Neuronal stem cell (in vitro differentiated cells): ENCODE measurements at regions not wholly inside any gene's neighbourhood (a gene's known extent, or its start where the extent isn't known, plus 50 kb on each side); places are given as distances from the start of the nearest gene placed in this dataset.
"Not testable (repeated sequence)": the region's sequence is repeated elsewhere in the genome, so short reads cannot be mapped to it uniquely, and the experiment has no call there.

ENCODE experiments used
- DNase-seq: peaks from one replicate; pipeline ENCODE4 v3.0.0-alpha.2; 2013; ENCODE audit warnings: low spot score
- H2AFZ ChIP-seq: one replicate; pipeline ENCODE4 v1.6.1; 2013; ENCODE audit warnings: mild to moderate bottlenecking, low read length, inconsistent platforms
- H2AK5ac ChIP-seq: 2 replicates; pipeline ENCODE4 v1.6.1; 2013; ENCODE audit warnings: low read depth, mild to moderate bottlenecking, inconsistent platforms, low read length, moderate library complexity, mixed read lengths
- H2BK120ac ChIP-seq: 2 replicates; pipeline ENCODE4 v1.6.1; 2013; ENCODE audit warnings: low read depth, mild to moderate bottlenecking, inconsistent platforms, low read length, moderate library complexity, mixed read lengths
- H2BK12ac ChIP-seq: one replicate; pipeline ENCODE4 v1.6.1; 2013; ENCODE audit warnings: low read length, inconsistent platforms
- H2BK15ac ChIP-seq: 2 replicates; pipeline ENCODE4 v1.6.1; 2013; ENCODE audit warnings: mild to moderate bottlenecking, low read length, inconsistent platforms, mixed read lengths
- H2BK5ac ChIP-seq: one replicate; pipeline ENCODE4 v1.6.1; 2013; ENCODE audit warnings: inconsistent platforms, mild to moderate bottlenecking, low read length, moderate library complexity
- H3K14ac ChIP-seq: one replicate; pipeline ENCODE4 v1.6.1; 2013; ENCODE audit warnings: low read length, inconsistent platforms
- H3K18ac ChIP-seq: 2 replicates; pipeline ENCODE4 v1.6.1; 2013; ENCODE audit warnings: low read length, inconsistent platforms
- H3K23ac ChIP-seq: 2 replicates; pipeline ENCODE4 v1.6.1; 2013; ENCODE audit warnings: low read depth, mild to moderate bottlenecking, mixed read lengths, low read length, inconsistent platforms; ENCODE audit not compliant: poor library complexity
- H3K27ac ChIP-seq: replicated peaks from 3 replicates; pipeline ENCODE4 v1.5.1; 2013; ENCODE audit warnings: low read length, inconsistent platforms
- H3K27me3 ChIP-seq, 3 experiments: 2 replicates each; pipeline ENCODE4 v1.6.1; 2013; ENCODE audit warnings: low read length in 3 of 3, mild to moderate bottlenecking in 2 of 3, inconsistent platforms in 1 of 3, low read depth in 1 of 3, mixed read lengths in 1 of 3, moderate library complexity in 1 of 3; ENCODE audit not compliant: control insufficient read depth in 3 of 3, insufficient read depth in 3 of 3
- H3K36me3 ChIP-seq, 2 donors: replicated peaks in 1 of 2; 2 replicates each; pipeline ENCODE4 v1.6.1; 2013; ENCODE audit warnings: low read length in 2 of 2; ENCODE audit not compliant: control insufficient read depth in 2 of 2, insufficient read depth in 2 of 2
- H3K4ac ChIP-seq: 2 replicates; pipeline ENCODE4 v1.6.1; 2013; ENCODE audit warnings: inconsistent platforms, mild to moderate bottlenecking, low read length, moderate library complexity
- H3K4me1 ChIP-seq, 2 donors: 1 replicate in 1 of 2; 2 replicates in 1 of 2; pipeline ENCODE4 v1.6.1; 2013; ENCODE audit warnings: low read length in 2 of 2, low read depth in 1 of 2; ENCODE audit not compliant: control insufficient read depth in 2 of 2, insufficient read depth in 1 of 2
- H3K4me2 ChIP-seq: one replicate; pipeline ENCODE4 v1.6.1; 2013; ENCODE audit warnings: mild to moderate bottlenecking, low read length, inconsistent platforms; ENCODE audit not compliant: insufficient read depth, poor library complexity, severe bottlenecking
- H3K4me3 ChIP-seq, 2 donors: 2 replicates each; pipeline ENCODE4 v1.5.1; 2013; ENCODE audit warnings: low read length in 2 of 2, mild to moderate bottlenecking in 2 of 2, inconsistent platforms in 1 of 2, moderate library complexity in 1 of 2
- H3K79me1 ChIP-seq: one replicate; pipeline ENCODE4 v1.6.1; 2013; ENCODE audit warnings: low read depth, mild to moderate bottlenecking, inconsistent platforms, low read length, moderate library complexity
- H3K9ac ChIP-seq: one replicate; pipeline ENCODE4 v1.6.1; 2013; ENCODE audit warnings: mild to moderate bottlenecking, low read depth, low read length, inconsistent platforms; ENCODE audit not compliant: poor library complexity
- H3K9me3 ChIP-seq, 2 donors: replicated peaks in 1 of 2; 2 replicates each; pipeline versions ENCODE3 to v1.6.1; 2013; ENCODE audit warnings: low read length in 2 of 2, mild to moderate bottlenecking in 2 of 2, inconsistent platforms in 1 of 2, low read depth in 1 of 2, mixed read lengths in 1 of 2, moderate library complexity in 1 of 2; ENCODE audit not compliant: control insufficient read depth in 2 of 2, insufficient read depth in 1 of 2
- H4K8ac ChIP-seq: one replicate; pipeline ENCODE4 v1.6.1; 2013; ENCODE audit warnings: low read depth, mild to moderate bottlenecking, inconsistent platforms, low read length, moderate library complexity
- H4K91ac ChIP-seq: one replicate; pipeline ENCODE4 v1.6.1; 2013; ENCODE audit warnings: low read length, low read depth, mild to moderate bottlenecking, inconsistent platforms; ENCODE audit not compliant: poor library complexity
- WGBS, 2 donors: extraction: QIAGEN DNeasy Blood & Tissue Kit; methylation state at CpG; one replicate each; pipeline ENCODE4 v1.1.7; 2013; ENCODE audit warnings: missing lambda C conversion rate in 2 of 2, mixed read lengths in 1 of 2; ENCODE audit not compliant: insufficient read length in 2 of 2, insufficient replicate concordance in 1 of 2; ENCODE audit errors: extremely low coverage in 2 of 2; 5-methylcytosine and 5-hydroxymethylcytosine counted together

GRCh38 chr22:11620921-11621762 is 3906.8 kb upstream of the OR11H1 start:
- not testable (repeated sequence) for H2AFZ ChIP-seq, H3K4me3 ChIP-seq, H3K79me1 ChIP-seq, H2BK5ac ChIP-seq, H3K23ac ChIP-seq, DNase-seq, H3K18ac ChIP-seq, H3K14ac ChIP-seq, H3K27ac ChIP-seq, H3K27me3 ChIP-seq, H4K8ac ChIP-seq, H3K4ac ChIP-seq, H2BK120ac ChIP-seq, H4K91ac ChIP-seq, H3K9ac ChIP-seq, H2BK15ac ChIP-seq, H2BK12ac ChIP-seq, H3K36me3 ChIP-seq, H3K4me2 ChIP-seq, H3K4me1 ChIP-seq, H2AK5ac ChIP-seq
- WGBS, 2 donors = no CpG with 5 or more reads among the region's 32 CpGs
- H3K9me3 ChIP-seq = peaks cover 0 to 14% of the 10 kb centered on the region in 2 donors

- not testable (repeated sequence) for H3K9ac ChIP-seq, H3K27me3 ChIP-seq, H3K14ac ChIP-seq, H3K4ac ChIP-seq, H3K79me1 ChIP-seq, H4K91ac ChIP-seq, DNase-seq, H2BK5ac ChIP-seq, H4K8ac ChIP-seq, H3K23ac ChIP-seq, H2BK120ac ChIP-seq, H2AK5ac ChIP-seq, H3K27ac ChIP-seq, H2AFZ ChIP-seq, H3K4me3 ChIP-seq, H3K4me1 ChIP-seq, H3K18ac ChIP-seq, H3K4me2 ChIP-seq, H3K36me3 ChIP-seq, H2BK12ac ChIP-seq, H2BK15ac ChIP-seq
- no CpG with 5 or more reads among the region's 9 CpGs for WGBS, 2 donors
- peaks cover 0 to 19% of the 10 kb centered on the region in 2 donors for H3K9me3 ChIP-seq
Observed at GRCh38 chr22:11622774-11623173, 3905.2 kb upstream of the OR11H1 start.

GRCh38 chr22:11625711-11626421 is 3902.1 kb upstream of the OR11H1 start:
- DNase-seq, H2BK5ac ChIP-seq, H2AFZ ChIP-seq, H2BK15ac ChIP-seq, H3K14ac ChIP-seq, H3K27me3 ChIP-seq, H3K4ac ChIP-seq, H2BK12ac ChIP-seq, H4K8ac ChIP-seq, H3K36me3 ChIP-seq, H3K79me1 ChIP-seq, H3K18ac ChIP-seq, H3K27ac ChIP-seq, H2BK120ac ChIP-seq, H3K4me2 ChIP-seq, H2AK5ac ChIP-seq, H4K91ac ChIP-seq, H3K4me1 ChIP-seq, H3K23ac ChIP-seq, H3K9ac ChIP-seq: not testable (repeated sequence)
- H3K4me3 ChIP-seq = peak overlapping the region in 1 of 2 donors; percentile 61
- WGBS, 2 donors = no CpG with 5 or more reads among the region's 30 CpGs
- peaks cover 0 to 32% of the 10 kb centered on the region in 2 donors for H3K9me3 ChIP-seq

- no peak overlapping the region for H2BK5ac ChIP-seq
- H3K4ac ChIP-seq = no peak overlapping the region
- peaks cover 0 to 32% of the 10 kb centered on the region in 2 donors for H3K9me3 ChIP-seq
- H3K4me2 ChIP-seq = no peak overlapping the region
- H3K27ac ChIP-seq = no peak overlapping the region
- H3K79me1 ChIP-seq = no peaks in the 10 kb centered on the region
- no peak overlapping the region for H3K14ac ChIP-seq
- no peaks in the 10 kb centered on the region for H3K36me3 ChIP-seq
- no peak overlapping the region for H4K91ac ChIP-seq
- no peak overlapping the region for H2BK15ac ChIP-seq
- no peak overlapping the region for H3K9ac ChIP-seq
- no peak for DNase-seq
- no peak overlapping the region for H3K18ac ChIP-seq
- no peak overlapping the region for H2AK5ac ChIP-seq
- WGBS, 2 donors = no CpG with 5 or more reads among the region's 3 CpGs
- no peak overlapping the region for H2AFZ ChIP-seq
- H3K27me3 ChIP-seq = no peaks in the 10 kb centered on the region
- no peaks in the 10 kb centered on the region for H3K4me1 ChIP-seq
- peak overlapping the region in 1 of 2 donors; percentile 61 for H3K4me3 ChIP-seq
- H2BK12ac ChIP-seq = no peak overlapping the region
- H4K8ac ChIP-seq = no peak overlapping the region
- H2BK120ac ChIP-seq = no peak overlapping the region
- H3K23ac ChIP-seq = no peak overlapping the region
Observed at GRCh38 chr22:11626422-11626773, 3901.6 kb upstream of the OR11H1 start.
